IMR-90 (cell line): ENCODE measurements at regions not wholly inside any gene's neighbourhood (a gene's known extent, or its start where the extent isn't known, plus 50 kb on each side); places are given as distances from the start of the nearest gene placed in this dataset.

Experiments
- ATAC-seq: fragments of 200-7000 bp; cut with Tn5 transposase; 2 replicates; pipeline ENCODE4 v1.9.1; 2020; ENCODE audit warnings: low read depth, mild to moderate bottlenecking, moderate library complexity
- BruUV-seq: library from RNA; stranded (reverse); fragments of 400-500 nt; replicated peaks from 2 replicates; lab custom pipeline; 2021; lab: Mats Ljungman, UMichigan
- CTCF ChIA-PET: fragments of 300-600 bp; formaldehyde crosslinking; extraction: SDS; loops from one replicate; lab custom pipeline; 2021; ENCODE audit warnings: antibody characterized with exemption; lab: Yijun Ruan, JAX
- POLR2A ChIA-PET: fragments of 300-600 bp; sonication (Branson Sonifier 250); formaldehyde crosslinking; loops from one replicate; lab custom pipeline; 2022; ENCODE audit warnings: antibody characterized with exemption; ENCODE audit not compliant: unreplicated experiment; lab: Charles Lee
- DNase-seq: peaks from one replicate; pipeline ENCODE4 v3.0.0; 2013
- H2AFZ ChIP-seq: replicated peaks from 2 replicates; pipeline ENCODE3; 2013; ENCODE audit warnings: low read length, mild to moderate bottlenecking; ENCODE audit not compliant: poor library complexity
- H2AK5ac ChIP-seq: 2 replicates; pipeline ENCODE4 v1.6.1; 2013; ENCODE audit warnings: low read depth, low read length, inconsistent platforms
- H2AK9ac ChIP-seq: replicated peaks from 2 replicates; pipeline ENCODE3; 2013; ENCODE audit warnings: mild to moderate bottlenecking, low read depth, low read length, moderate library complexity; ENCODE audit not compliant: poor library complexity
- H2BK120ac ChIP-seq: 2 replicates; pipeline ENCODE4 v1.6.1; 2013; ENCODE audit warnings: low read depth, low read length, inconsistent platforms
- H2BK15ac ChIP-seq: 3 replicates; pipeline ENCODE4 v1.6.1; 2013; ENCODE audit warnings: low read depth, low read length, inconsistent platforms
- H2BK20ac ChIP-seq: 2 replicates; pipeline ENCODE4 v1.6.1; 2013; ENCODE audit warnings: low read depth, mild to moderate bottlenecking, inconsistent platforms, low read length, moderate library complexity
- H2BK5ac ChIP-seq: 2 replicates; pipeline ENCODE4 v1.6.1; 2013; ENCODE audit warnings: mild to moderate bottlenecking, low read depth, low read length, inconsistent platforms; ENCODE audit not compliant: poor library complexity, severe bottlenecking
- H3K14ac ChIP-seq: replicated peaks from 2 replicates; pipeline ENCODE4 v1.6.1; 2013; ENCODE audit warnings: low read depth, low read length, inconsistent platforms
- H3K18ac ChIP-seq: 2 replicates; pipeline ENCODE4 v1.6.1; 2013; ENCODE audit warnings: low read depth, low read length, control low read depth
- H3K23ac ChIP-seq: 2 replicates; pipeline ENCODE4 v1.6.1; 2013; ENCODE audit warnings: low read depth, low read length, inconsistent platforms
- H3K27ac ChIP-seq: 2 replicates; pipeline ENCODE4 v1.5.1; 2013; ENCODE audit warnings: mild to moderate bottlenecking, control low read depth, low read length; ENCODE audit not compliant: insufficient read depth
- H3K27me3 ChIP-seq: 2 replicates; pipeline ENCODE4 v1.6.1; 2013; ENCODE audit warnings: low read length; ENCODE audit not compliant: control insufficient read depth, insufficient read depth
- H3K36me3 ChIP-seq: 2 replicates; pipeline ENCODE4 v1.6.1; 2013; ENCODE audit warnings: low read length, mixed read lengths; ENCODE audit not compliant: control insufficient read depth, insufficient read depth
- H3K4ac ChIP-seq: 2 replicates; pipeline ENCODE4 v1.6.1; 2013; ENCODE audit warnings: low read depth, low read length, inconsistent platforms
- H3K4me1 ChIP-seq: 2 replicates; pipeline ENCODE4 v1.6.1; 2013; ENCODE audit warnings: low read length, mixed read lengths; ENCODE audit not compliant: control insufficient read depth, insufficient read depth
- H3K4me2 ChIP-seq: 2 replicates; pipeline ENCODE4 v1.6.1; 2013; ENCODE audit warnings: low read depth, mild to moderate bottlenecking, control low read depth, low read length, moderate library complexity
- H3K4me3 ChIP-seq: 2 replicates; pipeline ENCODE4 v1.5.1; 2013; ENCODE audit warnings: low read depth, mild to moderate bottlenecking, control low read depth, low read length, moderate library complexity; ENCODE audit not compliant: insufficient read depth
- H3K56ac ChIP-seq: 2 replicates; pipeline ENCODE4 v1.6.1; 2013; ENCODE audit warnings: low read length, inconsistent platforms; ENCODE audit not compliant: insufficient read depth; ENCODE audit errors: extremely low read depth
- H3K79me1 ChIP-seq, 2 experiments: 2 replicates each; pipeline ENCODE4 v1.6.1; 2013; ENCODE audit warnings: low read length in 2 of 2, inconsistent platforms in 1 of 2, low read depth in 1 of 2
- H3K9ac ChIP-seq: 2 replicates; pipeline ENCODE4 v1.6.1; 2013; ENCODE audit warnings: low read depth, low read length, control low read depth
- H3K9me1 ChIP-seq: 2 replicates; pipeline ENCODE4 v1.6.1; 2013; ENCODE audit warnings: low read length, inconsistent platforms; ENCODE audit not compliant: insufficient read depth
- H3K9me3 ChIP-seq: 2 replicates; pipeline ENCODE4 v1.6.1; 2013; ENCODE audit warnings: low read length; ENCODE audit not compliant: control insufficient read depth, insufficient read depth
- H4K20me1 ChIP-seq: 2 replicates; pipeline ENCODE4 v1.6.1; 2013; ENCODE audit warnings: low read length, inconsistent platforms; ENCODE audit not compliant: insufficient read depth
- H4K5ac ChIP-seq: 2 replicates; pipeline ENCODE4 v1.6.1; 2013; ENCODE audit warnings: mild to moderate bottlenecking, low read depth, low read length, control low read depth
- H4K8ac ChIP-seq, 2 experiments: 2 replicates each; pipeline ENCODE4 v1.6.1; 2013; ENCODE audit warnings: low read depth in 2 of 2, low read length in 2 of 2, control low read depth in 1 of 2, inconsistent platforms in 1 of 2
- H4K91ac ChIP-seq: 2 replicates; pipeline ENCODE4 v1.6.1; 2013; ENCODE audit warnings: low read depth, low read length, inconsistent platforms; ENCODE audit not compliant: insufficient read depth
- CTCF ChIP-seq: conservative IDR thresholded peaks from 2 replicates; pipeline ENCODE4 v1.5.1; 2012; ENCODE audit warnings: mild to moderate bottlenecking, low read depth, low read length, improper control_type of control experiment
- ELK1 ChIP-seq: fragments of 150-350 bp; IDR thresholded peaks from 2 replicates; pipeline ENCODE4 v1.6.1; 2016; ENCODE audit warnings: low read depth, mild to moderate bottlenecking, low read length, moderate library complexity, borderline replicate concordance
- FOS ChIP-seq: fragments of 150-350 bp; IDR thresholded peaks from 2 replicates; pipeline ENCODE4 v1.6.1; 2016; ENCODE audit warnings: low read depth, low read length
- MAFK ChIP-seq: IDR thresholded peaks from 2 replicates; pipeline ENCODE4 v1.6.1; 2012; ENCODE audit warnings: low read depth, low read length, improper control_type of control experiment
- MXI1 ChIP-seq: IDR thresholded peaks from 2 replicates; pipeline ENCODE4 v1.6.1; 2012; ENCODE audit warnings: low read depth, mild to moderate bottlenecking, low read length, moderate library complexity, borderline replicate concordance
- NFE2L2 ChIP-seq: fragments of 150-350 bp; IDR thresholded peaks from 2 replicates; pipeline ENCODE4 v1.6.1; 2016; ENCODE audit warnings: low read depth, mild to moderate bottlenecking, low read length
- RFX5 ChIP-seq: IDR thresholded peaks from 2 replicates; pipeline ENCODE4 v1.8.0; 2012; ENCODE audit warnings: low read depth, mild to moderate bottlenecking, low read length, moderate library complexity
- SMC3 ChIP-seq: fragments of 150-350 bp; IDR thresholded peaks from 2 replicates; pipeline ENCODE4 v1.6.1; 2016; ENCODE audit warnings: low read depth, mild to moderate bottlenecking, antibody characterized with exemption, low read length, moderate library complexity
- USF2 ChIP-seq: fragments of 150-350 bp; IDR thresholded peaks from 2 replicates; pipeline ENCODE4 v1.6.1; 2017; ENCODE audit warnings: mild to moderate bottlenecking, antibody characterized with exemption, low read length, low read depth
- WGBS, 2 experiments: methylation state at CpG; one replicate each; pipeline versions ENCODE4 v1.1.5 to v1.1.7; 2013; ENCODE audit warnings: missing lambda C conversion rate in 2 of 2; ENCODE audit not compliant: insufficient read length in 1 of 2; ENCODE audit errors: extremely low coverage in 2 of 2; 5-methylcytosine and 5-hydroxymethylcytosine counted together
- dilution Hi-C: fragments of 300-500 bp; cut with HindIII; formaldehyde crosslinking; loops from one replicate; pipeline ENCODE4 v1.14.3; 2018; ENCODE audit warnings: low sequenced_read_pairs; ENCODE audit not compliant: unreplicated experiment
- in situ Hi-C: fragments of 300-500 bp; cut with MboI; formaldehyde crosslinking; loops from 3 replicates; pipeline ENCODE4 v1.14.3; 2019; ENCODE audit warnings: low sequenced_read_pairs, inconsistent platforms, mixed read lengths
- intact Hi-C: fragments of 100-400 bp; cut with micrococcal nuclease; formaldehyde crosslinking; loops from 2 replicates; pipeline ENCODE4 v1.10.0; 2022

GRCh38 chr2:43022896-43023295 lies 203.5 kb downstream of the ZFP36L2 start:
- H3K79me1 ChIP-seq, result peaks cover 0 to 4% of the 10 kb centered on the region in 2 experiments; a peak in 1 of 4 replicates
- ChIA-PET CTCF (no interaction called here), POLR2A (no interaction called here)
- H3K4ac ChIP-seq, result no peak overlapping the region
- no peak overlapping the region for H2BK5ac ChIP-seq
- ATAC-seq, result no peak
- no peak overlapping the region for H3K23ac ChIP-seq
- H3K4me3 ChIP-seq, result no peak overlapping the region
- H3K4me2 ChIP-seq, result no peak overlapping the region
- no peak overlapping the region for H3K14ac ChIP-seq
- no TSS peak for BruUV-seq
- no peak overlapping the region for H3K56ac ChIP-seq
- H3K27me3 ChIP-seq, result no peaks in the 10 kb centered on the region
- H3K4me1 ChIP-seq, result peaks cover 13% of the 10 kb centered on the region
- no peak overlapping the region for H2AK9ac ChIP-seq
- H3K27ac ChIP-seq, result no peak overlapping the region
- H2AFZ ChIP-seq, result no peak overlapping the region
- H2BK120ac ChIP-seq, result 0 out of 2 replicates have a peak overlapping the region, but pooled peaks have one; percentile 6
- DNase-seq, result no peak
- H4K8ac ChIP-seq, result no peak overlapping the region
- intact Hi-C loops, result no loop called here
- H3K9me3 ChIP-seq, result peaks cover 8% of the 10 kb centered on the region; the same call in 1 of the 2 replicates
- in situ Hi-C loops, result no loop called here
- no peak overlapping the region for H3K18ac ChIP-seq
- H2AK5ac ChIP-seq, result no peak overlapping the region
- no peaks in the 10 kb centered on the region for H4K20me1 ChIP-seq
- no peak overlapping the region for H2BK20ac ChIP-seq
- no peak overlapping the region for H3K9ac ChIP-seq
- no peaks in the 10 kb centered on the region for H3K36me3 ChIP-seq
- H3K9me1 ChIP-seq, result peaks cover 5% of the 10 kb centered on the region
- no peak overlapping the region for H4K91ac ChIP-seq
- no peak overlapping the region for H4K5ac ChIP-seq
- no peak overlapping the region for H2BK15ac ChIP-seq
- dilution Hi-C loops, result no loop called here
- no peak for TF ChIP-seq MAFK
- no peak for TF ChIP-seq USF2
- no peak for TF ChIP-seq FOS
- TF ChIP-seq ELK1, result no peak
- TF ChIP-seq MXI1, result no peak
- TF ChIP-seq RFX5, result no peak
- no peak for TF ChIP-seq NFE2L2
- no peak for TF ChIP-seq SMC3
- no peak for TF ChIP-seq CTCF
- WGBS, 2 experiments, result no CpG with 5 or more reads among the region's 5 CpGs
